CD4-positive, CD25-positive, alpha-beta regulatory T cell (primary cell): ENCODE measurements at regions not wholly inside any gene's neighbourhood (a gene's known extent, or its start where the extent isn't known, plus 50 kb on each side); places are given as distances from the start of the nearest gene placed in this dataset.

Source experiments
- ATAC-seq, 2 donors: fragments of 150-1000 bp; cut with Tn5 transposase; one replicate each; pipeline ENCODE4 v1.10.0; 2021; ENCODE audit warnings: low read depth in 2 of 2, moderate number of reproducible peaks in 2 of 2, moderate library complexity in 1 of 2
- DNase-seq, 3 donors: peaks; one replicate each; pipeline versions ENCODE4 v3.0.0 to v3.0.0-alpha.2; 2012 to 2022; ENCODE audit warnings: mixed read lengths in 1 of 3
- H3K27ac ChIP-seq: one replicate; pipeline ENCODE4 v1.7.0; 2013; ENCODE audit warnings: mild to moderate bottlenecking, low read length; ENCODE audit not compliant: insufficient read depth, poor library complexity, severe bottlenecking
- H3K27me3 ChIP-seq: one replicate; pipeline ENCODE4 v1.7.0; 2013; ENCODE audit warnings: low read length; ENCODE audit not compliant: control insufficient read depth, insufficient read depth
- H3K36me3 ChIP-seq: one replicate; pipeline ENCODE4 v1.7.0; 2013; ENCODE audit warnings: mild to moderate bottlenecking, low read length, moderate library complexity; ENCODE audit not compliant: control insufficient read depth, insufficient read depth
- H3K4me1 ChIP-seq: 2 replicates; pipeline ENCODE4 v1.7.0; 2013; ENCODE audit warnings: mild to moderate bottlenecking, low read length; ENCODE audit not compliant: insufficient read depth, control insufficient read depth, poor library complexity, severe bottlenecking
- H3K4me3 ChIP-seq: one replicate; pipeline ENCODE4 v1.7.0; 2013; ENCODE audit warnings: low read depth, mild to moderate bottlenecking, low read length, moderate library complexity
- H3K9me3 ChIP-seq, 2 experiments: 1 replicate in 1 of 2; 2 replicates in 1 of 2; pipeline ENCODE4 v1.7.0; 2013; ENCODE audit warnings: low read length in 2 of 2, mild to moderate bottlenecking in 1 of 2, moderate library complexity in 1 of 2; ENCODE audit not compliant: control insufficient read depth in 2 of 2
- H3K27ac Mint-ChIP-seq, 3 donors: one replicate each; pipeline ENCODE4 v1.8.0; 2020 to 2022; ENCODE audit warnings: mild to moderate bottlenecking in 3 of 3, mixed read lengths in 3 of 3, moderate library complexity in 2 of 3
- H3K27me3 Mint-ChIP-seq: one replicate; pipeline ENCODE4 v1.8.0; 2022; ENCODE audit warnings: mild to moderate bottlenecking, mixed read lengths
- H3K36me3 Mint-ChIP-seq: one replicate; pipeline ENCODE4 v1.8.0; 2020; ENCODE audit warnings: mixed read lengths
- H3K4me1 Mint-ChIP-seq, 4 donors: one replicate each; pipeline ENCODE4 v1.8.0; 2020 to 2022; ENCODE audit warnings: mixed read lengths in 4 of 4, mild to moderate bottlenecking in 1 of 4
- H3K4me3 Mint-ChIP-seq, 4 donors: one replicate each; pipeline ENCODE4 v1.8.0; 2020 to 2022; ENCODE audit warnings: mild to moderate bottlenecking in 4 of 4, mixed read lengths in 4 of 4, moderate library complexity in 3 of 4
- H3K9me3 Mint-ChIP-seq, 7 donors: one replicate each; pipeline ENCODE4 v1.8.0; 2020 to 2022; ENCODE audit warnings: mixed read lengths in 7 of 7, mild to moderate bottlenecking in 3 of 7, moderate library complexity in 2 of 7

DNA sequence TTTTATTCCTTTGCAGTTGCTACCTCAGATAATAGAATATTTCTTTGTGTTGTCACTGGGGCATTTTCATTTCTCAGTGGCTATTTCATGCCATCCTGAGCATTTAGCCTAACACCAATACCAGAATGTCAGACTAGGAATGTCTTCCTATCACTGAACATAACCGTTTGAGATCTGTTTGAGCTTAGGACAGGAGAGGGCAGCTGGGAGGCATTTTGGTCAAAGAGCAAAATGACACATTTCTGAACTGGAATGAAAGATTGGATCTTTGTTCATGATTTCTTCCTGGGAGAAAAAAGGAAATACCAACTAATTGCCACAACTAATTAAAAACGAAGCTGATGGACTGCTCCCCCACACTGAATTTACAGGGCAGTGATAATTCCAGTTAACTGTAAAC is 921.3 kb upstream of the NR2F2 start:
- Histone ChIP-seq H3K4me3 (no peak overlapping the region), H3K36me3 (no peaks in the 10 kb centered on the region), H3K9me3 (no peaks in the 10 kb centered on the region), H3K27me3 (no peaks in the 10 kb centered on the region), H3K4me1 (no peaks in the 10 kb centered on the region), H3K27ac (no peak overlapping the region)
- H3K27me3 Mint-ChIP-seq, result no peaks in the 10 kb centered on the region
- H3K9me3 Mint-ChIP-seq, result no peaks in the 10 kb centered on the region
- no peak overlapping the region for H3K27ac Mint-ChIP-seq
- no peak overlapping the region for H3K4me3 Mint-ChIP-seq
- DNase-seq, result no peak
- H3K4me1 Mint-ChIP-seq, result no peaks in the 10 kb centered on the region
- ATAC-seq, result no peak
- H3K36me3 Mint-ChIP-seq, result no peaks in the 10 kb centered on the region

- H3K4me3 ChIP-seq, result no peak overlapping the region
- H3K27me3 ChIP-seq, result no peaks in the 10 kb centered on the region
- H3K27ac ChIP-seq, result no peak overlapping the region
- H3K9me3 Mint-ChIP-seq, result no peaks in the 10 kb centered on the region
- DNase-seq, result no peak
- no peaks in the 10 kb centered on the region for H3K4me1 ChIP-seq
- H3K36me3 ChIP-seq, result no peaks in the 10 kb centered on the region
- H3K27me3 Mint-ChIP-seq, result no peaks in the 10 kb centered on the region
- ATAC-seq, result no peak
- no peak overlapping the region for H3K4me3 Mint-ChIP-seq
- H3K4me1 Mint-ChIP-seq, result no peaks in the 10 kb centered on the region
- no peaks in the 10 kb centered on the region for H3K9me3 ChIP-seq
- H3K27ac Mint-ChIP-seq, result no peak overlapping the region
- no peaks in the 10 kb centered on the region for H3K36me3 Mint-ChIP-seq
Observed at GRCh38 chr15:95409626-95410310, 920.7 kb upstream of the NR2F2 start.

DNA sequence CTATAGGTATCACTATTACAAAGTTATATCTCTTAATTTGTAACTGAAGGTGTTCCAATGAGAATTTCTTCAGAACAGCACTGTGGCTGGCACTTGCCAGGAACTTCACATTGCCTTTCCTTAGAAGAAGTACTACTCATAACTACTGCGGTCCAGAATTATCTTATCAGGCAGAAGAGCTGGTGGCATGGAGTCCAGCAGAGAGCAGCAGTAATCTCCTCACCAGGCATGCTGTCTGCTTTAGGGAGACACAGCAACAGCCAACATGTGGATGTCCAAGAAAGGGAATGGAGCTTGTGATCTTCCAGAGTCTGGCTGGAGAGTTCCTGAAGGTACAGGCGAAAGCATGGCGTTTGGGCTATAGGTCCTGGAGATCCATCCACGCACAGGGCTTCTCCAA is 919.7 kb upstream of the NR2F2 start:
- ATAC-seq (no peak), DNase-seq (no peak)
- Histone ChIP-seq H3K27me3 (no peaks in the 10 kb centered on the region), H3K4me1 (no peaks in the 10 kb centered on the region), H3K36me3 (no peaks in the 10 kb centered on the region), H3K4me3 (no peak overlapping the region), H3K27ac (no peak overlapping the region), H3K9me3 (no peaks in the 10 kb centered on the region)
- no peaks in the 10 kb centered on the region for H3K4me1 Mint-ChIP-seq
- H3K27me3 Mint-ChIP-seq, result no peaks in the 10 kb centered on the region
- H3K9me3 Mint-ChIP-seq, result no peaks in the 10 kb centered on the region
- H3K27ac Mint-ChIP-seq, result no peak overlapping the region
- no peaks in the 10 kb centered on the region for H3K36me3 Mint-ChIP-seq
- no peak overlapping the region for H3K4me3 Mint-ChIP-seq

GRCh38 chr15:95416576-95416975 is 913.9 kb upstream of the NR2F2 start:
- Histone ChIP-seq H3K27ac (no peak overlapping the region), H3K36me3 (no peaks in the 10 kb centered on the region), H3K27me3 (no peaks in the 10 kb centered on the region), H3K9me3 (no peaks in the 10 kb centered on the region), H3K4me3 (no peak overlapping the region), H3K4me1 (no peaks in the 10 kb centered on the region)
- Mint-ChIP-seq H3K4me1 (no peaks in the 10 kb centered on the region), H3K4me3 (no peak overlapping the region), H3K27ac (no peak overlapping the region), H3K27me3 (no peaks in the 10 kb centered on the region), H3K9me3 (peaks cover 0 to 4% (median 3%) of the 10 kb centered on the region in 7 donors), H3K36me3 (no peaks in the 10 kb centered on the region)
- DNase-seq (no peak), ATAC-seq (no peak)

GRCh38 chr15:95417761-95418160 is 912.7 kb upstream of the NR2F2 start:
- Mint-ChIP-seq H3K36me3 (no peaks in the 10 kb centered on the region), H3K4me1 (no peaks in the 10 kb centered on the region), H3K9me3 (peaks cover 0 to 11% (median 3%) of the 10 kb centered on the region in 7 donors), H3K4me3 (no peak overlapping the region), H3K27ac (no peak overlapping the region), H3K27me3 (no peaks in the 10 kb centered on the region)
- no peaks in the 10 kb centered on the region for H3K9me3 ChIP-seq
- H3K4me1 ChIP-seq, result no peaks in the 10 kb centered on the region
- H3K27ac ChIP-seq, result no peak overlapping the region
- no peaks in the 10 kb centered on the region for H3K27me3 ChIP-seq
- no peak overlapping the region for H3K4me3 ChIP-seq
- no peaks in the 10 kb centered on the region for H3K36me3 ChIP-seq
- ATAC-seq (no peak), DNase-seq (no peak)

- DNase-seq, result no peak
- H3K27ac ChIP-seq, result no peak overlapping the region
Observed at GRCh38 chr15:95422255-95422654, 908.2 kb upstream of the NR2F2 start.

GRCh38 chr15:95425859-95426258 is 904.6 kb upstream of the NR2F2 start:
- Mint-ChIP-seq H3K36me3 (no peaks in the 10 kb centered on the region), H3K4me3 (no peak overlapping the region), H3K27me3 (no peaks in the 10 kb centered on the region), H3K9me3 (peaks cover 1 to 13% (median 8%) of the 10 kb centered on the region in 7 donors), H3K4me1 (no peaks in the 10 kb centered on the region), H3K27ac (no peak overlapping the region)
- no peak for DNase-seq
- no peaks in the 10 kb centered on the region for H3K36me3 ChIP-seq
- no peaks in the 10 kb centered on the region for H3K27me3 ChIP-seq
- no peak overlapping the region for H3K4me3 ChIP-seq
- ATAC-seq, result no peak
- no peak overlapping the region for H3K27ac ChIP-seq
- H3K9me3 ChIP-seq, result peaks cover 0 to 3% of the 10 kb centered on the region in 2 experiments
- H3K4me1 ChIP-seq, result no peaks in the 10 kb centered on the region

More at GRCh38 chr15:95422255-95422654, 908.2 kb upstream of the NR2F2 start:
- H3K36me3 Mint-ChIP-seq, result no peaks in the 10 kb centered on the region
- no peak overlapping the region for H3K27ac Mint-ChIP-seq
- H3K27me3 Mint-ChIP-seq, result no peaks in the 10 kb centered on the region
- no peaks in the 10 kb centered on the region for H3K36me3 ChIP-seq
- peaks cover 2 to 14% (median 4%) of the 10 kb centered on the region in 7 donors for H3K9me3 Mint-ChIP-seq
- no peaks in the 10 kb centered on the region for H3K27me3 ChIP-seq
- peaks cover 0 to 2% of the 10 kb centered on the region in 2 experiments for H3K9me3 ChIP-seq
- no peak overlapping the region for H3K4me3 Mint-ChIP-seq
- no peaks in the 10 kb centered on the region for H3K4me1 Mint-ChIP-seq
- H3K4me3 ChIP-seq, result no peak overlapping the region
- no peak for ATAC-seq
- H3K4me1 ChIP-seq, result no peaks in the 10 kb centered on the region

- H3K27ac Mint-ChIP-seq, result no peak overlapping the region
- no peaks in the 10 kb centered on the region for H3K27me3 Mint-ChIP-seq
- Histone ChIP-seq H3K27ac (no peak overlapping the region), H3K36me3 (no peaks in the 10 kb centered on the region), H3K9me3 (peaks cover 0 to 3% of the 10 kb centered on the region in 2 experiments), H3K4me3 (no peak overlapping the region), H3K27me3 (no peaks in the 10 kb centered on the region), H3K4me1 (no peaks in the 10 kb centered on the region)
- no peaks in the 10 kb centered on the region for H3K4me1 Mint-ChIP-seq
- no peak for ATAC-seq
- H3K9me3 Mint-ChIP-seq, result peaks cover 1 to 10% (median 6%) of the 10 kb centered on the region in 7 donors
- H3K36me3 Mint-ChIP-seq, result no peaks in the 10 kb centered on the region
- H3K4me3 Mint-ChIP-seq, result no peak overlapping the region
- DNase-seq, result no peak
Observed at GRCh38 chr15:95429345-95429744, 901.2 kb upstream of the NR2F2 start.
